DMS79 treated with DMSO at 0.1 percent for 48 hours (cell line): ENCODE measurements at regions not wholly inside any gene's neighbourhood (a gene's known extent, or its start where the extent isn't known, plus 50 kb on each side); places are given as distances from the start of the nearest gene placed in this dataset.

Experiments used
- DNase-seq: peaks from one replicate; lab custom pipeline; 2025; lab: John Stamatoyannopoulos, UW

GRCh38 chr10:91137822-91138221 lies 82.6 kb upstream of the PCGF5 start:
- peak; percentile 40 for DNase-seq

DNA sequence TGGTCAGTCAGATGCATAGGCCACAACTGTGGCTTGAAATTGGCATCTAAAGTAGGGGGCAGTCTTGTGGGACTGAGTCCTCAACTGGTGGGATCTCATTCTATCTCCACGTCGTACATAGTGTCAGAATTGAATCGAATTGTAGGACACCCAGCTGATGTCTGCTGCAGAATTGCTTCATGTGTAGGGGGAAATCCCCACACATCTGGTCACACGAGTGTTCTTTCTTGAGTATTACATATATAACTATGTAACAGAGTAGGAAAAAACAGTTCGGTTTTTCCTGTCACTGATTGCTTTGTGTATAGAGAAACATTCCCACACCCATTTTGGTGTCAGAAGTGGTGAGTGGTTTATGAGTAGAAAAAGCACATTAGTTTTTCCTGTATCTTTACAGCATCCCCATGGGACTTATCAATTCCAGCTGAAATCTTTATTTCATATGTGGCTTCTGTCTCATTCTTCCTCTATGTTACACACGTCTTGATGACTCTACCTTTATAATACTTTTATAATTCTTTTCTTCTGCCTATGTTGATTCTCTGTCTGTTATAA lies 79.4 kb upstream of the PCGF5 start:
- DNase-seq: no peak

DNA sequence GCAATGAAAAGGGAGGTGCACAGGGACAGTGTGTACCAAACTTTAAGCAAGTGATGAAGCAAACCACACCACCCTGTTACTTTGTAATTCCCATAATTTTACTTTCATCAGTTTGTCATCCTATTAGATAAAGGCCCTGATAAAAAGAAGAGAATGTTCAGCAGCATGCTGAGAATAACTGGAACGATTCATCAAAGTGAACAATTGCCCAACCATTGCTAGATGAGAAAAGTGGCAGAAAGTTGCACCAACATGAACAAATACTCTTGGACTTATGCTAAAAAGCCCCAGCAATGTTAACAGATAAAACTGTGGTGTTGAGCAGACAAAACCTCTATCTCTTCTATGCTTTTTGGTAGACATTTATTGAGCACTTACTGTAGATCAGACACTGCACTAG lies 75.5 kb upstream of the PCGF5 start:
- no peak for DNase-seq

DNA sequence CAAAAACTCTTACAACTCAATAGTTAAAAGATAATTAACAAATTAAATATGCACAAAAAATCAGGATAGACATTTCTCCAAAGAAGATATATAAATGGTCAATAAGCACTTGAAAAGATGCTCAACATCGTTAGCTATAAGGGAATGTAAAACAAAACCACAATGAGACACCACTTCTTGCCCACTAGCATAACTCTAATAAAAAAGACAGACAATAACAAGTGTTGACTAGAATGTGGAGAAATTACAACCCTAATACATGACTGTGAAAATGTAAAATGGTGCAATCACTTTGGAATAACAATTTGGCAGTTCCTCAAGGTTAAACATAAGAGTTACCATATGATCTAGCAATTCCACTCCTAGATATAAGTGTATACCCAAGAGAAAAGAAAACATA lies 74.3 kb upstream of the PCGF5 start:
- DNase-seq: no peak

GRCh38 chr10:91149550-91149949 lies 70.9 kb upstream of the PCGF5 start:
- DNase-seq: no peak

DNA sequence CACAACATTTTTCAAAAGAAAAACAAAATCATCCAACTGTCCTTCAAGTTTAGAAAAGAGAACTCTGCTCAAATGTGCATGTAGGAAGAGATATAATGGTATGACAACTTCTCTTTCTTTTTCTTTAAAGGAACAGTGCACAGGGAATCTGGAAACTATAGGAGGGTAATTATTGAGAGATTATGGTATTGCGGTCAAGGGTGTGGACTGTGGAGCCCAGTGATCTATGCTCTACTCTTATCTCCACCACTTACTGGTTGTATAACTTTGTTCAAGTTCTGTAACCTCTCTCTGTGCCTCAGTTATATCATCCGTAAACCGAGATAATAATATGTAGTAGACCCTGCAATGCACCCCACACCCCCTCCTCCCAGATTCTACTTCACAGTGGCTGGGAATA lies 69.8 kb upstream of the PCGF5 start:
- DNase-seq: no peak

DNA sequence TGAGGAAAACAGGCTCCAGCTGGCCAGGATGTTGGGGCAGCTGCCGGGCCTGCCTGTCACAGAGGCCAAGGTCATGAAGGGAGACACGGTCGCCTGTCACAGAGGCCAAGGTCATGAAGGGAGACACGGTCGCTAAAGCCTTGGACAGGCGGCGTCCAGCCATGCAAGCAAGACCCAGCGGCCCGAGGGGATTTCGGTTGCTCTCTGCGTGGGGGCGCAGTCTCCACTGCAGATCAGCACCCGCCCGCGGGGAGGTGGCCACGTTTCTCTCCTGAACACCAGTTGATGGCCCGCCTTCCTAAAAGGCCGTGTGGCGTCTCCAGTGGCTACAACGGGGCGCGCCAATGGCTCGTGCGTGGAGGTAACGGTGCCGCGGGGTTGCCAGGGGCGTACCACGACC lies 67.0 kb upstream of the PCGF5 start:
- no peak for DNase-seq

- DNase-seq: no peak
Measured at GRCh38 chr10:91154842-91155241, 65.6 kb upstream of the PCGF5 start.

DNA sequence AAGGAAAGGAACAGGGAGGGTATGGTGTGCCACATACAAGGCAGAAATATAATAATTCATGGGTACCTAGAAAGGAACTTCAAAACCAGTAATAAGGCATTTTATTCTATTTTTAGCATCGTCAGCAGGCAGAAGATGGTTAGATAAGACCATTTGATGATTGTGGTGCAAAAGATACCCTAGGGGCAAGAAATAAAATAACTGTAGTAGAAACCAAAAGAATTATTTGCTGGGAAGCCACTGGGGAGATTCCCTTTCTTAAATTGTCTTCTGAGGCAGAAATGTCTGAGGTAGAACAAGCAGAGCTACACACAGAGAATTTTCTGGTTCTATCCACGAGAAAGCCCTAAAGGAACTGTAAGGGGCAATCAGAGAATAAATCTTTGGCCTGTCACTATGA lies 64.3 kb upstream of the PCGF5 start:
- DNase-seq: no peak

DNA sequence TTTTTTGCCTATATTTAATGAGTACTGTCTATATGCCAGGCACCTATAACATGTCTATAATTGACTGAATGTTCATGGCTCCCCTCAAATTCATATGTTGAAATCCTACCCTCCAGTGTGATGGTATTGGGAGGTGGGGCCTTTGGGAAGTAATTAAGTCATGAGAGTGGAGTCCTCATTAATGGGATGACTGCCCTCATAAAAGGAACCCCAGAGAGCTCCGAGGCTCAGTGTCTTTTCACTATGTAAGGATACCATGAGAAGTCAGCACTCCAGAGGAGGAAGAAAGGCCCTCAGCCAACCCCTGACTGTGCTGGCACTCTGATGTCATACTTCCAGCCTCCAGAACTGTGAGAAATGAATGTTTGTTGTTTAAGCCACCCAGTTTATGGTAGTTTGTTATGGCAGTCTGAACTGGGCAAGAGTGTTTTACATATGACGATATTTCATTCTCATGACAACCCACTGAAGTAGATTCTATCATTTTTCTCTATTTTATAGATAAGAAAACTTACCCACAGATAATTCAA lies 61.1 kb upstream of the PCGF5 start:
- DNase-seq: no peak

GRCh38 chr10:91162050-91162494 lies 58.4 kb upstream of the PCGF5 start:
- DNase-seq: no peak

DNA sequence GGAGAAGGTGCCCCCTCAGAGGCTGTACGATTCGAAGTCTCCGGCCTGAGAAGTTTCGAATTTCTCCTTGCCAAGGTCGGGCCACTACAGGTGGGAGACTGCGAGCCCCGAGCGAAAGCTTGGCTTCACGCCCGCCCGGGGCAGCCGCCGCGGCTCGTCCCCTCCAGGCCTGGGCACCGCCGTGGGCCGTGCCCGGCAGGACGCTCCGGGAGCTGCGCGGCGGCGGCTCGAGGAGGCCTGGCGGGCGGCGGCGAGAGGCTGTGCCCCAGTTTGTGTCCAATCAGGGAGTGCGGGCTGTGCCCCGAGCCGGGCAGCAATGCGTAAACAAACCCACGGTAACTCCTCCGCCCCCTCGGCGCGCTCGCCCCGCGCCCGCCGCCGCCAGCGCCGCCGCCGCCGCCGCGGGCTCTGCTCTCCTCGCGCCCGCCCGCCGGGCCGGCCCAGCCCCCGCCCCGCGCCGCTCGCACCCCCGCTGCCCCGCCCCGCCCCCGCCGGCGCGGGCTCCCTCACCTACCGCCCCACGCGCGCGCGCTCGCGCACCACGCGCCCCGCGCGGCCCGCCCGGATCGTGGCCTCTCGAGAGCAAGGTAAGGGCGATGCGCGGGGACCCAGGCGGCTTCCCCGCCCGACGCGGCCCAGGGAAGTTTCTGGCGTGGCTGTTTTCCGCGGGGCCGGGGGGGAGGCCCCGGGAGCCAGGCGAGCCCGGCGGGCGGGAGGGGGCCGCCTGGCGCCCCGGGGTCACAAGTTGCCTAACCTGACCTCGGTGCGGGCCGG lies 57.8 kb upstream of the PCGF5 start:
- peak; percentile 2 for DNase-seq

GRCh38 chr10:91163269-91163868 lies 57.1 kb upstream of the PCGF5 start:
- no peak for DNase-seq

- no peak for DNase-seq
Measured at GRCh38 chr10:91163869-91164474, 56.5 kb upstream of the PCGF5 start.

DNA sequence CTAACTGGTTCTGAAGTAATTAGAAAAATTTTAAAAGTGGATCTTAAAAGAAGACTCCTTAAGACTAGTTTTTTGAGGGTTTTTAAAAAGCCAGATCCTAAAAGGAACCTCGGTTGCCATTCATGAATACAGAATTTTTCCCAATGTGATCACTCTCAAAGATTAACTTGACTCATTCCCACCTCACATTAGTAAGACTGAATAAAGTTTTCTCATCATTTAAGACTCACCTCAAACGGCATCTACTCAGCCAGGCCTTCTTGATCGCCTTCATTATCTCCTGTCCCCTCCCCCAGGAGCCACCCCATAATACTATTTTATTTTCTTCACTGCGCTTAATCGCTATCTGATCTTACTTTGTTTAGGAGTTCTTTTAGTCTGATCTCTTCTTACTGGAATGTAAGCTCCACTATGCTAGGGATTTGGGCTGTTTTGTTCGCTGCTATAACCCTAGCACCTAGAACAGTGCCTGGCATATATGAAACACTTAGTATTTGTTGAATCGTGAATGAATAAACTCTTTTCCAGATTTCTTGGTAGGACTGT lies 55.9 kb upstream of the PCGF5 start:
- no peak for DNase-seq

GRCh38 chr10:91167406-91167805 lies 53.1 kb upstream of the PCGF5 start:
- no peak for DNase-seq

- no peak for DNase-seq
Measured at GRCh38 chr10:91170418-91170817, 50.0 kb upstream of the PCGF5 start.
